ENCODE measurements at regions not wholly inside any gene's neighbourhood (a gene's known extent, or its start where the extent isn't known, plus 50 kb on each side); places are given as distances from the start of the nearest gene placed in this dataset.
"Not testable (repeated sequence)": the region's sequence is repeated elsewhere in the genome, so short reads cannot be mapped to it uniquely, and the experiment has no call there.

DNA sequence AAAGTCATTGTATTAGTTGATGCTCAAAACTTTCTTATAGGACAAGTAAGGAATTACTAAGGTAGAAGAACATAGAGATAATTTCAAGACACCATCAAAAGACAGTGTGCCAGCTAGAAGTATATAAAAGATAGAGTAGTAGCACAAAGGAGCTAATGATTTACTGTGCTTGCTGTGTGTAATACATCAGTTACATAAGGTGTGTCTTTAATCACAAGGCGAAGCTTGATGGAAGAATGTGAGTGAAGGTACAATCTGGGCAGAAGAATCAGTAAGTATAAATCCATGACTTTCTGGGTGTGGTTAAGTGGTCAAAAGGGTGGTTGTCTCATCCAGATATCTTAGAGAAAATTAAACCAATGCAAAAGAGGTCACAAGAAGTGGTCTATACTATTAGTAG lies 95.1 kb upstream of the BOD1L1 start:
- DNase-seq (no peak), ATAC-seq (no peak)
- no peaks in the 10 kb centered on the region for H3K9me3 ChIP-seq
- no peak overlapping the region for H3K27ac ChIP-seq
- intact Hi-C loops (cut with DNase I) = no loop called here
- H3K27me3 ChIP-seq (ENCODE audit: low read depth) = no peaks in the 10 kb centered on the region
- no peak overlapping the region for H3K4me3 ChIP-seq
- H3K36me3 ChIP-seq = no peaks in the 10 kb centered on the region
- H3K4me1 ChIP-seq = no peaks in the 10 kb centered on the region
- TF ChIP-seq CTCF (IDR thresholded peaks at IDR 0.05) = no peak

DNA sequence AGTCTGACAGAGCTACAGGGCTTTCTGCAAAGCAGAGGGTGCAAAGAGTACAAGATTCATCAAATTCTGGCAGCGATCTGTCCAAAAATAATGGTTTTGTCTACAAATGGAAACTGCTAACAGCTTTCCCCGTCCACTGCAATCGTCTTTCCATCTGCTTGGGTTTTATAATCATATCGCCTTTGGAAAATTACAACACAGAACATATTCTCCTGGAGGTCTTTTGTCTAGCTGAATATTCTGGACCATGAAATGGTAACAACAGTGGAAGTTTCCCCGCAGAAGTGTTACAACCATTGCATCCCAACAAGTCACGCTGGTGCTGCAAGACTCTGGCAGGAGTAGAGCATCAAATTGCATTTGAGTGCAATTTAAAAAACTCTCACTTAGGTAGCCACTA lies 101.2 kb upstream of the BOD1L1 start:
- DNase-seq (no peak), ATAC-seq (no peak)
- Histone ChIP-seq H3K4me1 (no peaks in the 10 kb centered on the region), H3K36me3 (no peaks in the 10 kb centered on the region), H3K27ac (no peak overlapping the region), H3K9me3 (no peaks in the 10 kb centered on the region), H3K4me3 (no peak overlapping the region), H3K27me3 (ENCODE audit: low read depth) (no peaks in the 10 kb centered on the region)
- TF ChIP-seq CTCF (IDR thresholded peaks at IDR 0.05) = no peak
- intact Hi-C loops (cut with DNase I) = no loop called here

DNA sequence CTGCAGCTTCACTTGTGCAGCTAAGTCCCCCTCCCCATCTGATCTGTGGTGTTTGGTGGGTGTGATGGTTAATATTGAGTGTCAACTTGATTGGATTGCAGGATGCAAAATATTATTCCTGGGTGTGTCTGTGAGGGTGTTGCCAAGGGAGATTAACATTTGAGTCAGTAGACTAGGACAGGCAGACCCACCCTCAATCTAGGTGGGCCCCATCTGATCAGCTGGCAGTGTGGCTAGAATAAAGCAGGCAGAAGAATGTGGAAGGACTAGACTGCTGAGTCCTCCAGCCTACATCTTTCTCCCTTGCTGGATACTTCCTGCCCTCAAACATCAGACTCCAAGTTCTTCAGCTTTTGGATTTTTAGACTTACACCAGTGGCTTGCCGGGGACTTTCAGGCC lies 103.5 kb upstream of the BOD1L1 start:
- H3K4me1 ChIP-seq = no peaks in the 10 kb centered on the region
- intact Hi-C loops (cut with DNase I) = no loop called here
- DNase-seq (no peak), ATAC-seq (no peak)
- no peak overlapping the region for H3K4me3 ChIP-seq
- H3K36me3 ChIP-seq = no peaks in the 10 kb centered on the region
- no peaks in the 10 kb centered on the region for H3K27me3 ChIP-seq (ENCODE audit: low read depth)
- no peak overlapping the region for H3K27ac ChIP-seq
- no peaks in the 10 kb centered on the region for H3K9me3 ChIP-seq
- TF ChIP-seq CTCF (IDR thresholded peaks at IDR 0.05) = no peak

DNA sequence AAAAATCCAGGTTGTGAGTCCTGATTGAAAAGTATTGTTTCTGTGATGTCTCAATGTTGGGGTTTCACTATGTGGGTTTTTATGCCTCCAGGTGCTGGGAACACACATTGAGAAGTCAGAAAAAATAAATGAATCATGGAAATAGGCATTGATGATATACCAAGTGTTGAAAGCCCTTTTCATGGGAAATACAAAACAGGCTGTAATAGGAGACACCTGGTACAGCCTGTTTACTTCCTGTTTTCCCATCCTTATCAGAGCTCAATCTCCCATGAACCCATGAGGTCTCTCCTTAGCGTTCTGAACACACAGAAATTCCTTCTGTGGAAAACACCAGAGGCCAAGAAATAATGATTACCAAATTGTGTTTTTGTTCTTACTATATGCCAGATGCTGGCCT lies 106.3 kb upstream of the BOD1L1 start:
- H3K36me3 ChIP-seq = no peaks in the 10 kb centered on the region
- DNase-seq (no peak), ATAC-seq (no peak)
- H3K9me3 ChIP-seq = no peaks in the 10 kb centered on the region
- no peaks in the 10 kb centered on the region for H3K27me3 ChIP-seq (ENCODE audit: low read depth)
- intact Hi-C loops (cut with DNase I) = no loop called here
- no peak overlapping the region for H3K4me3 ChIP-seq
- no peak overlapping the region for H3K27ac ChIP-seq
- no peaks in the 10 kb centered on the region for H3K4me1 ChIP-seq
- TF ChIP-seq CTCF (IDR thresholded peaks at IDR 0.05) = no peak

- Histone ChIP-seq H3K4me3 (no peak overlapping the region), H3K36me3 (no peaks in the 10 kb centered on the region)
- no peak for ATAC-seq
Observed at GRCh38 chr4:13750594-13750993, 123.1 kb upstream of the BOD1L1 start.

DNA sequence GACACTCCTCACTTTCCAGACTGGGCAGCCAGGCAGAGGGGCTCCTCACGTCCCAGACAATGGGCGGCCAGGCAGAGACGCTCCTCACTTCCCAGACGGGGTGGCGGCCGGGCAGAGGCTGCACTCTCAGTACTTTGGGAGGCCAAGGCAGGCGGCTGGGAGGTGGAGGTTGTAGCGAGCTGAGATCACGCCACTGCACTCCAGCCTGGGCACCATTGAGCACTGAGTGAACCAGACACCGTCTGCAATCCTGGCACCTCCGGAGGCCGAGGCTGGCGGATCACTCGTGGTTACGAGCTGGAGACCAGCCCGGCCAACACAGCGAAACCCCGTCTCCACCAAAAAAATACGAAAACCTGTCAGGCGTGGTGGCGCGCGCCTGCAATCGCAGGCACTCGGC lies 134.1 kb upstream of the BOD1L1 start:
- DNase-seq; ATAC-seq; H3K4me1 ChIP-seq; H3K9me3 ChIP-seq; H3K4me3 ChIP-seq; intact Hi-C loops (cut with DNase I); H3K27me3 ChIP-seq (ENCODE audit: low read depth); H3K36me3 ChIP-seq; H3K27ac ChIP-seq: not testable (repeated sequence)

More at GRCh38 chr4:13750594-13750993, 123.1 kb upstream of the BOD1L1 start:
- TF ChIP-seq CTCF (IDR thresholded peaks at IDR 0.05) = no peak
- H3K9me3 ChIP-seq = no peaks in the 10 kb centered on the region
- H3K4me1 ChIP-seq = no peaks in the 10 kb centered on the region
- H3K27me3 ChIP-seq (ENCODE audit: low read depth) = no peaks in the 10 kb centered on the region
- H3K27ac ChIP-seq = no peak overlapping the region
- intact Hi-C loops (cut with DNase I) = no loop called here
- DNase-seq = no peak

All from lower lobe of right lung (tissue), 2 donors.